Right atrium auricular region (tissue), 2 donors: ENCODE measurements at regions not wholly inside any gene's neighbourhood (a gene's known extent, or its start where the extent isn't known, plus 50 kb on each side); places are given as distances from the start of the nearest gene placed in this dataset.

Experiments used
- DNase-seq: peaks from one replicate; pipeline ENCODE4 v3.0.0-alpha.2; 2019; ENCODE audit warnings: low spot score
- H3K27ac ChIP-seq, 2 donors: fragments of 200-600 bp; sonication (generic); 1 replicate in 1 of 2; 2 replicates in 1 of 2; pipeline ENCODE4 v1.5.1; 2016 to 2019
- H3K27me3 ChIP-seq, 2 donors: fragments of 200-600 bp; sonication (generic); one replicate each; pipeline versions ENCODE4 v1.5.1 to v1.6.0; 2017 to 2019
- H3K36me3 ChIP-seq: fragments of 200-600 bp; sonication (generic); one replicate; pipeline ENCODE4 v1.5.1; 2016
- H3K4me1 ChIP-seq, 2 donors: fragments of 200-600 bp; sonication (generic); one replicate each; pipeline versions ENCODE4 v1.5.1 to v1.6.0; 2017 to 2019
- H3K4me3 ChIP-seq, 2 donors: fragments of 200-600 bp; sonication (generic); 1 replicate in 1 of 2; 2 replicates in 1 of 2; pipeline ENCODE4 v1.5.1; 2017 to 2019; ENCODE audit warnings: mild to moderate bottlenecking in 1 of 2, moderate library complexity in 1 of 2
- H3K9me3 ChIP-seq, 2 donors: fragments of 200-600 bp; sonication (generic); one replicate each; pipeline ENCODE4 v1.5.1; 2019
- CTCF ChIP-seq, 2 donors: fragments of 200-600 bp; sonication (generic); IDR thresholded peaks; one replicate each; pipeline ENCODE4 v1.5.1; 2019; ENCODE audit warnings: antibody characterized with exemption in 2 of 2

DNA sequence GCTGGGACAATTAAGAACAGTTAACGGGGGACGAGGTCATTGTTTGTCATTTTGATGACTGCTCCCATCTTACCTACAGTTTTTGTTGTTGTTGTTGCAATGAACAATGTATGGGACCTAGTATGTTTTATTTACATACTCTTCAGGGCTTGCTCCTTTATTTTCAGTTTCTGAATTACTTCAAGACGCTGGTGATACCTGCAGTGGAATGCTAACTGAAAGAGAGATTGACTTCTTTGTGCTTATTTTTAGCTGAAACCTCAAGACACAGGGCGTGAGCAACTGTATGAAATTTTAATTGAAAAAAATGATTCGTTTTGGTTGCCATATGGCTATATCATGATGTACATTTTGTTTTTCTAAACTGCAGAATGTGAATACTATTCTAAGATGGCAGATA lies 297.9 kb downstream of the EDEM1 start:
- no peak for TF ChIP-seq CTCF (IDR thresholded peaks at IDR 0.05)
- no peak for DNase-seq
- Histone ChIP-seq H3K27me3 (no peaks in the 10 kb centered on the region), H3K36me3 (no peaks in the 10 kb centered on the region), H3K27ac (no peak overlapping the region), H3K4me1 (no peaks in the 10 kb centered on the region), H3K4me3 (no peak overlapping the region), H3K9me3 (no peaks in the 10 kb centered on the region)

GRCh38 chr3:5488771-5489170 lies 301.3 kb downstream of the EDEM1 start:
- Histone ChIP-seq H3K36me3 (no peaks in the 10 kb centered on the region), H3K4me1 (no peaks in the 10 kb centered on the region), H3K27ac (no peak overlapping the region), H3K27me3 (no peaks in the 10 kb centered on the region), H3K4me3 (no peak overlapping the region), H3K9me3 (no peaks in the 10 kb centered on the region)
- no peak for DNase-seq
- no peak for TF ChIP-seq CTCF (IDR thresholded peaks at IDR 0.05)

- no peaks in the 10 kb centered on the region for H3K4me1 ChIP-seq
- H3K4me3 ChIP-seq = no peak overlapping the region
- no peak overlapping the region for H3K27ac ChIP-seq
- no peak for DNase-seq
- no peak for TF ChIP-seq CTCF (IDR thresholded peaks at IDR 0.05)
- H3K9me3 ChIP-seq = no peaks in the 10 kb centered on the region
- H3K36me3 ChIP-seq = no peaks in the 10 kb centered on the region
- no peaks in the 10 kb centered on the region for H3K27me3 ChIP-seq
These were observed 302.0 kb downstream of the EDEM1 start for GRCh38 chr3:5489536-5489935.

DNA sequence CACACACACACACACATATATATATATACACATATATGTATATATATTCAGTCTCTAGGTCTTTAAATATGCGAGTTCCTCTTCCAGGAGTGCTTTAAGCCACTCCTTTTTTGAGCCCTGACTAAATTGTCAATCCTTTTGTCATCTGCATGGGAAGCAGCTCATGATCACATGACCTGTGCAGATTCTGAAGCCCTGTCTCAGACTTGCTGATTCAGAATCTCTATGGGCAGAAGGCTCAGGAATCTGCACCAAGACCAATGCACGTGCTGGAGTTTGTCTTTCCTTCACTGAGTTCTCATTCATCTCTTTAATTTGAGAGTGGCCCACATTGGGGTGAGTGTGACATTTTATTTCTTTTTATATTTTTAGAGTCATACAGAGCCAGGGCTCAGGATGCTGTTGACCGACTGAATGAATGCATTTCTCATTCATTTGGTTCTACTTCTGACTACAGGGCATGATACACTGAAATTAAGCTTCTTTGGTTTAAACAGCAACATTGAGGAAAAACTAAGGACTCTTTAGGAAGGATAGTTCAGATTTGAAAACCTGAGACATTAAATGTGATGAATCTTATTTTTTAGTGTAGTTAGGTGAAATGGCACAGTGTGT lies 307.5 kb downstream of the EDEM1 start:
- Histone ChIP-seq H3K27ac (no peak overlapping the region), H3K36me3 (no peaks in the 10 kb centered on the region), H3K4me3 (no peak overlapping the region), H3K9me3 (no peaks in the 10 kb centered on the region), H3K4me1 (no peaks in the 10 kb centered on the region), H3K27me3 (no peaks in the 10 kb centered on the region)
- TF ChIP-seq CTCF (IDR thresholded peaks at IDR 0.05) = no peak
- DNase-seq = no peak

DNA sequence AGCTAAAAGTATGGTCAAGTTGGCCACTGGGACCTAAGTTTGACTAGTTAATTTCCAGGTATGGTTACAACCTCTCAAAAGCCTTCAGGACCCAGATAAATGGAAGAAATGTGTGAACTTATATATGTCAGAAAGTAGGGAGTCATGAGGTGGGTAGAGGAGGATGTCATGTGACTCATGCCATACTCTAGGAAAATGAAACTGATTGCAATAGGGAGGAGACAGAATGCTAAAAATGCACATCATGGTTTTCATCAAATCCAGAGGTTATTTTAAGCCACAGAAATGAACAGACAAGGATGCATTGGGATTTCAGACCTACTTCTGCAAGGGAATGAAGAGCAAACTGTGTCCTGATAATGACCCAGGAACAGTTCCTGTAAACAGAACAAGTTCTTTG lies 310.0 kb downstream of the EDEM1 start:
- no peaks in the 10 kb centered on the region for H3K27me3 ChIP-seq
- no peak for TF ChIP-seq CTCF (IDR thresholded peaks at IDR 0.05)
- no peaks in the 10 kb centered on the region for H3K36me3 ChIP-seq
- no peak for DNase-seq
- H3K9me3 ChIP-seq = no peaks in the 10 kb centered on the region
- H3K27ac ChIP-seq = no peak overlapping the region
- H3K4me1 ChIP-seq = no peaks in the 10 kb centered on the region
- no peak overlapping the region for H3K4me3 ChIP-seq

DNA sequence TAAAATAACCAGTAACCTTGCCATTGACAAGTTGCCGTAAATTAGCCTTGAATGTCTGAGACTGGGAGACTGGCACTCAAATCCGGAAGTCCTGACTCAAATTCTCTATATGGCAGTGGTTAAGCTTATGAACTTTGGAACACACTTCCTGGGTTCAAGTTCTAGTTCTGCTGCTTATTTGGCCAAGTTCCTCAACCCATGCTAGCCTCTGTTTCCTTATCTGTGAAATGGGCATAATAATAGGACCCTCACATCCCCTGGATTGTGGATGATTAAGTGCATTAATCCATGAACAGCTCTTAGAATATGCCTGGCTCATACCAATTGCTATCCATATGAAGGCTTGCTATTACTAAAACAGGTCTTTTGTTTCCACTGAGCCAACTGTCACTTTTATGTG lies 311.5 kb downstream of the EDEM1 start:
- H3K4me3 ChIP-seq = no peak overlapping the region
- no peak for DNase-seq
- H3K36me3 ChIP-seq = no peaks in the 10 kb centered on the region
- no peak overlapping the region for H3K27ac ChIP-seq
- H3K27me3 ChIP-seq = no peaks in the 10 kb centered on the region
- H3K4me1 ChIP-seq = no peaks in the 10 kb centered on the region
- no peaks in the 10 kb centered on the region for H3K9me3 ChIP-seq
- no peak for TF ChIP-seq CTCF (IDR thresholded peaks at IDR 0.05)
